B cell (primary cell): ENCODE measurements at regions not wholly inside any gene's neighbourhood (a gene's known extent, or its start where the extent isn't known, plus 50 kb on each side); places are given as distances from the start of the nearest gene placed in this dataset.

Experiments
- CTCF ChIP-seq: fragments of 200-600 bp; IDR thresholded peaks from one replicate; pipeline ENCODE4 v1.8.0; 2022; ENCODE audit warnings: antibody characterized with exemption, mild to moderate bottlenecking
- EZH2 ChIP-seq: IDR thresholded peaks from 2 replicates; pipeline ENCODE4 v1.6.1; 2012; ENCODE audit warnings: borderline replicate concordance, low read depth, mild to moderate bottlenecking, moderate library complexity, low read length; ENCODE audit not compliant: insufficient read depth, poor library complexity, severe bottlenecking

DNA sequence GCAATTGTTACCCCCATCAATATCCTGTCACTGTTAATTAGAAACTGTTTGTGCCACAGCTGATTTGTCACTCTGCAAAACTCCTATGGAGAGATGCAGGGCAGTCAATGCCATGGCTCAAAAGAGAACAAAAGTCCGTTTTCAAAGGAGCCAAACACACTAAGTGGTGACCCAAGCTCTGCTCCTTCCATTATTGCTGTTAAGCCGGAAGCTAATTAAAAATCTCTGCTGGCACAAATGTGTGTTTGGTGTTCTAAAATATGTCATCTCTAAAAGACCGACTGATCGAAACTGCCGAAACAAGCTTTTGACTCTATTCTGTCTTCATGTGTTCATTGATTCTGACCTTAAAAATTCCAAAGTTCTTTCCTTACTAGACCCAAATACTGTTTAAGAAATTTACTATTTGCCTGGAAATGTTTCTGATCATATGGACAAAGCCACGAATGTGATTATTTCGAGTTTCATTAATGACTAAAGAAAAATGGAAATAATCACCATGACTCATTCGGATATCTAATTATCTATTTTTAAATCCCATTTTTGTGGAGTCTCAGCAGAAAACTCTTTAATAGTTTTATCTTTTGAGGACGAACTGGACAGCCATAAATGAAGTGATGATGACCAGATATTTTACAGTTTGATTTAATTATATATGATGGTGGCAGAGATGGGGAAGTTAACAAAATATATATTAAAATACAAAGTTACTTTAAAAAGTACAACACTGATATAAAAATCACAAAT lies 287.6 kb downstream of the SOCS6 start:
- TF ChIP-seq CTCF, result no peak
- no peak for TF ChIP-seq EZH2
